IPS DF 4.7 (cell line): ENCODE measurements at regions not wholly inside any gene's neighbourhood (a gene's known extent, or its start where the extent isn't known, plus 50 kb on each side); places are given as distances from the start of the nearest gene placed in this dataset.
A peak's percentile ranks its signal among the peaks of the same experiment; 100 is the strongest.
"Not testable (repeated sequence)": the region's sequence is repeated elsewhere in the genome, so short reads cannot be mapped to it uniquely, and the experiment has no call there.

ENCODE experiments used
- DNase-seq: peaks from one replicate; pipeline ENCODE4 v3.0.0-alpha.2; 2013; ENCODE audit warnings: low spot score; ENCODE audit errors: extremely low read depth

DNA sequence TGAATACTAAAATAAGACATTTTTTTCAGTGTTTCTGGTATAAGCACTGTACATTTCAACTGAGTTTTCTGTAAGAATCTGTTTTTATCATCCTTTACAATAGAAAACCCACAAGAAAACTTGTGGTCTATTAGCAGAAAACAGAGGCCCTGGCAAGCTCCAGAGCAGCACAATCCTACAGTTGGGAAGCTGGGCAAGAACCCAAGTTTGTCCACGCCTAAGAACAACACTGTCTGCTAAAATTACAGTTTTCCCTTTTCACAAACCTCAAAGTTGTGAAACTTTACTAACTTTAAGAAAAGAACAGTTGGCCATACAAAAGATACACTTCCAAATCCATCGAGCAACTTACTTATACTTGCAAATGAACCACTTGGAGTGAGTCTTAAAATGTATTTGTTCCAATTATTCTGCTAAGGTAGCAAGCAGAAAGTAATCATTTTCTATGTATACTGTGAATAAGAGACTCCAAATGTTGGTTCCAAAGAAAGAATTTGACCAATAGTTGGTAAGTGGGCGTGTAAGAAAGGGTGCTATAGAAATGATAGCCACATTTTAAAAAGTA is 982.0 kb upstream of the ARRDC3 start:
- no peak for DNase-seq

DNA sequence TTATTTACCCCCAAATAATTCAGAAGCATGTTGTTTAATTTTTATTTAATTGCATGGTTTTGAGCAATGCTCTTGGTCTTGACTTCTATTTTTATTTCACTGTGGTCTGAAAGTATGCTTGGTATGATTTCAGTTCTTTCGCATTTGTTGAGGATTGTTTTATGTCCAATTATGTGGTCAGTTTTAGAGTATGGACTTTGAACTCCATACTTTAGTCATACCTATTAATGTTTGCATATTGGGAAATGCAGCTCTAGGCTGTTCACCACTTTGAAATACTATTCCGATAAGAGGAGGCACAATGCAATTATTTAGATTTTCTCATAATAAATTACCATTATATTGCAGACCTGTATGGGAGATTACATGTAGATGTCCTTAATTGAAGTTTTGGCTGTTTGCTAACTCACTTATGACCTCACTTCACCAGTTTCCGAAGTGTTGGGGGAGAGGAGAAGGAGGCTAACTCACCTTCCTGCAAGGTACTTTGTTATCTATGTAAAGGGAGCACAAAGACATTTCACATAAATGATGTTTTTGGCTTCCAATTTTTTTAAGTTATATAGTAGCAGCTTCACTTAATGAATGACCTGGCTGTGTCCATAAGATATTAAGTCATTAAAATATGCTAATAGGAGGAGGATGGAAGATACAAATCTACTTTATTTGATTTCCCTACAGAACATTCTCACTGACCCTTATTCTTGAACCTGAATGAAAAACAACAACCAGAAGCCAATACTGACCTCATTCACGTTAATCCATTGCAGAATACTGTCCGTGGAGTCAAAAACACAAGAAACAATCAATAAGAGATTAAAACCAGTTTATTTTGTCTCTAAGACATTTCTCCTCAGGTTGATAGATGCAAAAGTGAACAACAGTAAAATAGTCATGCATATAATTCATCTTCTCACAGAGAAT is 970.3 kb upstream of the ARRDC3 start:
- DNase-seq, result no peak

DNA sequence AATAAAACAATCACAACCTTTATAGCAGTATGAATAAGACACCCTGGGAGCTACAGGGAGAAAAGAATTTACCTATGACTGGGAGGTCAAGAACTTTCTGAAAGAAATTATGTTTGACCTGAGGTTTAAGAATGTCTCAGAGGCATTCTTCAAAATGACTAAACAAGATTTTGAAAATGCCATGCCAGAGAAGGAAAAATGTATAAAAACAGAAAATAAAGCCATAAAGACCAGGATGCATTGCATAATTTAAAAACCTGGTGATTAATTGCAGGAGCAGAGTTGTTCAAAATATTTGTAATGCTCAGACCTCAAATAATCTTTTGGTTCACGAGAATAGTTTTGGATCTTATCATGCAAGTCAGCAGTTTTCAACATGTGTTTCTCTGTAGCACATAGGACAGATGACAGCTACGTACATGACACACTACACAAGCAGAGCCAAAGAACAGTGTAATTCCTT is 954.7 kb upstream of the ARRDC3 start:
- DNase-seq, result no peak

DNA sequence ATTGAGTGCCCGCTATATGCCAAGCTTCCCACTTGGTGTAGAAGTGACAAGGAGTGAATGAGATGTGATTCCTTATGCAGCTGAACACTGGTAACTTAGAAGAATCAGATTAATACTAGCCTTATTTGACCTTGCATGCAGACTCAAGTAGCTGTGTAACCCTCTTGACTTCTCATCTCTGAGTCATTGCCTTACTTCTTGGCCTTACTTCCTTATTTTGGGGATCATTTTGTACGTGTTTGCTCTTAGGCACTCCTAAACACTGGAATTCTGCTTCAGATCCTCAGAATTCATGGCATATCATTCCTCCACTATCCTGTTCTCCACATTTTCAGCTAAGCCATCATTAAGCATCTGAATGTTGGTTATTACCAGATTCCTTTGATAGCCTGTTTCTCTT is 948.9 kb upstream of the ARRDC3 start:
- no peak for DNase-seq

DNA sequence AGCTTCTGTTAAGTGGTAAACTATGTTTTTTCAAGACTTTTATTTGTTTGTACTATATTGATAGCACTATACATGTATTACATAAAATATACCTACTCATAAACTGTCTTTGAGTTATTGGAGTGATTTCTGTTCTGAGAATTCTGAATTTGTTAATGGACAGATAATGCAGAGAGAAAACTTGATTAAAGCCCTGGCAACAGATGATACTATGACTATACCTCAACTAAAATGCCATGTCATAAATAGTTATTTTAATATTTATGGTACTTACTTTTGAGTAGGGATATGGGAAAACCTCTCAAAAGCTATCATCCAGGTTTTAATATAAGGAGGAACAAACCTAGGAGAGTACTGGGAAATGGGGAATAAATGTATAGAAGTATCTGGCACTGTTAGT is 947.2 kb upstream of the ARRDC3 start:
- DNase-seq, result no peak

DNA sequence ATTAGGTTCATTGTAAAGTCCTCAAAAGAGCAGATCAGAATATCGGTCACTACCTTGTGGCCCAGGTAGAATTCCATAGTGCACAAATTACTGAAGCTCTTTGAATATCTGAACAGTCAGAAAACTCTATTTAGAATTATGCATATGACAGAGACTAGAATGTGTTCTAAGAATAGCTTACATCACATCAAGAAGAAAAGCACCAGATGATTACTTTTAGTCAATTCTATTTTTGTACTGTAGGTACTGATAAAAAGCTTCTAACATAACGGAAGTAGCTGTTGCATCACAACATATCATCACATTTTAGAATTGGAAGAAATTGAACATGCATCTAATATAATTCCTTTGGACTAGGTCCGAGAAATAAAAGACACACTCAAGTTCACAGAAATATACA is 946.6 kb upstream of the ARRDC3 start:
- DNase-seq, result no peak

DNA sequence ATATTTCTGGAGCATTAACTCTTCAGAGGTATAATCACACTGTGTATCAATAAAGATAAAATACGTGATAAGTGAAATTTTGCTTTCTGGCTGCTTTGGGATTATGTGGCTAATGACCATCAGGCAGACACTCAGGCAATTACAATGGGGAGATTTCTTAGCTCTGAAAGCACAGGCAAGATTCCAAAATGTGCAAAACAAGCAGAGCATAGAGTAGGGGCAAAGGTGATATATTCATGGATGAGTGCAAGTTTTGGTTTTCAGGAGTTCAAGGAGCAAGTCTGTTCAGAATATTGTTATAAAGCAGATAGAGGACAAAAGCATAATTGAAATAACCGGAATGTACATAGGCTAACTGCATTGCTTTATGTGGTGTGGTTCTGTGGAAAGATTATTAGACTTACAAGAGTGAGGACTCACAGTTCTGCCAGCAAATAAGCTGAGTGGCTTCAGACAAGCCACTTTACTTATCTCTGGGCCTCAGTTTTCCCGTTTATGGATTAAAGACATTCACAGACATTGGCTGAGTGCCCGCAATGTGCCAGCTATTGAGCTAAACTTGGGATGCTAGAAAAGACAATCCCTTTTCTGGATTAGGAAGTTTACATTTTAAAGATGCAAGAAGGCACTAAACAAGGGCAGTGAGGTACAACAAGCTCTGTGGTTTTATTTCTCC is 945.6 kb upstream of the ARRDC3 start:
- DNase-seq, result no peak

DNA sequence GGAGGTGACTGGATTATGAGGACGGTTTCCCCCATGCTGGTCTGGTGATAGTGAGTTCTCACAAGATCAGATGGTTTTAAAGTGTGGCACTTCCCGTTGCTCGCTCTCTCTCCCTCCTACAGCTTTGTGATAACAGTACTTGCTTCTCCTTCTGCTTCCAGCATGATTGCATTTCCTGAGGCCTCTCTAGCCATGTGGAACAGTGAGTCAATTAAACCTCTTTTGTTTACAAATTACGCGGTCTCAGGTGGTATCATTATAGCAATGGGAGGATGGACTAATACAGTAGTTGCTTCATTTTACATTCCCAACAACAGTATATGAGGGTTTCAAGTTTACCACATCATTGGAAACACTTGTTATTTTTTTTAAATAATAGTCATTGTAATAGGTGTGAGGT is 937.3 kb upstream of the ARRDC3 start:
- no peak for DNase-seq

DNA sequence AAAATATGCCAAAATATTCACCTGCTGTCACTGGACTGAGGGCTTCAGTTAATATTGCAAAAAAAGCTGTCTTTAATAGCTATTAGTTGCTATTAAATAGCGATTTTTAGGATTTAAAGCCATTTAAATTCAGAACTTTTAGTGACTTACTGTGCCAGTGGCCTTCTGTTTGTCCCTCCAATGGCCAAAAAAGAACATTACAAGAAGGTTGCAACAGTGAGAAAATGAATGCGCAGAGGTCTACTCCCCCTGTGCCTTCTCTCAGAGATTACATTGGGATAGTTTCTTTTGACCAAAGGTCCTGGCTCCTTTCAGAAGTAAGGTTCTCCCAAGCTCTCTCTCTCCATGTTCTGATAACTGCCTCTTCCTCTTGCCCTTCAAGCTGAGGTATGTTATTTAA is 930.3 kb upstream of the ARRDC3 start:
- no peak for DNase-seq

DNA sequence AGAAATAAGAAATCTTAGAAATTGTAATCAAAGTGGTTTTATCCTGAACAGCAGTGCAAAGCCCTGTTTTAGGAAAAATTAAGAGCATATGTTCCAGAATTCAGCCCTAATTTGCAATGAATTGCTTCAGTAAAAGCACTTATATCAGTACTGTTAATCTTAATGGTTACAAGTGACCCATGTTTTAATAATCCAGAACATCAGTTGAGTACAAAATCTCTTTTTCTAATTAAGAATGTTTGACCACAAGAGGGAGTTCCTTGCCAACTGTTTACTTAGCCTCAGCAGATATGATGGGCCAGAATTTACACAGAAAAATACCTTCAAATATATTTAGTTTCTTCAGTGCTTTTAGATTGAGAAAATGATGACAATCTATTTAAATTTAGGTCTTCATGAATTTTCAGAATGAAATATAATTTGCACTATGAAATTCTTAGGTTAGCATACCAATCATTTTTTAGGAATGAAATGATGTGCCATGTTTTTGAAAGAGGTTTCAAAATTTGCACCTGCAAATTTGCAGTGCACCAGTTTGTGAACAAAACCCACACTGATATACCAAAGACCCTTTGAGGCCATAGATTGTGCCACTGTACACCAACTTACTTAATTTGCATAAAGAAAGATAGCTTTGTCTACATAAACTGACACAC is 926.3 kb upstream of the ARRDC3 start:
- peak; percentile 7 for DNase-seq

DNA sequence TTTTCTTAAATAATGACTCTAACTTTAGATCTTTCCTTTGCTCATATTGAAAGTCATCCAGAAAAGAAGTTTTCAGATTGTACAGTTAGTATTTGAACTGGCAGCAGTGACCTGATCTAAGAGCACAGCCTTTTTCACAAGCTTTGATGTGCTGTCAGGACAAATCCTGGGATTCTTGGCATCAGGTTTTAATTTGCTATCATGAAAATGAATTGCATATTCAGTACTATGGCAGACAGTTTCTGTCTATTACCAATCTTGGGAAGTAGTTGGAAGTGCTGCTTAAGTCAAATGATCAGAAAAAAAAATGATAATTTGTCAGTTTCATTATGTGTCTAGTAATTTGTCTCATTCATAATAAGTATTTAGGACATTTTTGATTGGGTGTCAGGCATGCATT is 925.6 kb upstream of the ARRDC3 start:
- DNase-seq, result no peak

DNA sequence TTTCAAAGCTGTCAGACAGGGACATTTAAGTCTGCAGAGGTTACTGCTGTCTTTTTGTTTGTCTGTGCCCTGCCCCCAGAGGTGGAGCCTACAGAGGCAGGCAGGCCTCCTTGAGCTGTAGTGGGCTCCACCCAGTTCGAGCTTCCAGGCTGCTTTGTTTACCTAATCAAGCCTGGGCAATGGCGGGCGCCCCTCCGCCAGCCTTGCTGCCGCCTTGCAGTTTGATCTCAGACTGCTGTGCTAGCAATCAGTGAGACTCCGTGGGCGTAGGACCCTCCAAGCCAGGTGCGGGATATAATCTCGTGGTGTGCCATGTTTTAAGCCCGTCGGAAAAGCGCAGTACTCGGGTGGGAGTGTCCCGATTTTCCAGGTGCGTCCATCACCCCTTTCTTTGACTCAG is 919.2 kb upstream of the ARRDC3 start:
- DNase-seq, result not testable (repeated sequence)

DNA sequence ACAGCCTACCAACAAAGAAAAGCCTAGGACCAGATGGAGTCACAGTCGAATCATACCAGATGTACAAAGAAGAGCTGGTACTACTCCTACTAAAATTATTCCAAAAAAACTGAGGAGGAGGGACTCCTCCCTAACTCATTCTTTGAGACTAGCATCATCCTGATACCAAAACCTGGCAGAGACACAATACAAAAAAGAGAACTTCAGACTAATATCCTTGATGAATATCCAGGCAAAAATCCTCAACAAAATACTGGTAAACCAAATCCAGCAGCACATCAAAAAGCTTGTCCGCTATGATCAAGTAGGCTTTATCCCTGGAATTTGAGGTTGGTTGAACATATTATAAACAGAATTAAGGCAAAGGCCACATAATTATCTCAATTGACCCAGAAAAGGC is 900.4 kb upstream of the ARRDC3 start:
- DNase-seq, result no peak

DNA sequence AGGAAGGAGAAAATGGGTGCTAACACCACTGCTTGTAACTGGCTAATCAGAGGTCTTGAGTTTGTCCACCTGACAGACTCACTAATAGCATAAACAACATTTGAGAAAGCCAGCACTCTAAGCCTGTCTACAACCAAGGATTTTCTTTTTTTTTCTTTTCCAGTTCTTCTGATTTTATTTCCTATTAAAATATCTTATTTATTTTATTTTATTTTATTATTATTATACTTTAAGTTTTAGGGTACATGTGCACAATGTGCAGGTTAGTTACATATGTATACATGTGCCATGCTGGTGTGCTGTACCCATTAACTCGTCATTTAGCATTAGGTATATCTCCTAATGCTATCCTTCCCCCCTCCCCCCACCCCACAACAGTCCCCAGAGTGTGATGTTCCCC is 888.6 kb upstream of the ARRDC3 start:
- not testable (repeated sequence) for DNase-seq

DNA sequence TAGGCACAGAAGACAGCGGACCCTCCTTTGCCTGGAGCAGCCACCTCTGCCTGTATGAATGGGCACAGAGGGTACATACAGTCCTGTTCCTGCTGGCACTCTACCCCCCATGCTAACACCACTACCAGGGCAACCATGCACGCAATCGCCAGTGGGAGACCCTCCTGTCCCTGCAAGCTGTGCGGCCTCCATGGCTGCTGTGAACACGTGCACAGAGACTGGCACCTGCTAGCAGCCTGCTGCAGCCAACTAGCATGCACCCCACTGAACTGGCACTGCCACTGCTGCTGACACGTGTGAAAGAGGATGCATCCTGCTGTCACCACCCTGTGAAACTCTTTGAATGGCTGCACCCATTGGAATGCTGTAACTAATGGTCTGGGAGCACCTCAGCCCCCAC is 885.2 kb upstream of the ARRDC3 start:
- no peak for DNase-seq

DNA sequence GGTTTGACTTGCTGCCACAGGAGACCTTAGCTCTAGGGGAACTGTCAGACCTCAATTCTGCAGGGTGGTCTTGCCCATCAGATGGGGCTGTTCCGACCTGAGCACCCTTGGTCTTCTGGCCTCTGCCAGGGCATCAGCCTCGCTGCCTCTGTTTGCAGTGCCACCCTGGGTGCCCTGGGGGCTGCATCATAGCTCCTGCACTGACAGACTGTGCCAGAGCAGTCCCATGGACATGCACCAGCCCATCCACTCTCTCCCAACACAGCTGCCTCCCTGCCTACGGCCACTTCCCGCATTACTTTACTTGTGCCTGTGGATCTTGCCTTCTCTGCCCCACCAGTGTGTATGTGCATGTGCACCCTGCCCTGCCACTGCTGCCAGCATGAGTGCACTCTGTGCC is 884.7 kb upstream of the ARRDC3 start:
- no peak for DNase-seq

DNA sequence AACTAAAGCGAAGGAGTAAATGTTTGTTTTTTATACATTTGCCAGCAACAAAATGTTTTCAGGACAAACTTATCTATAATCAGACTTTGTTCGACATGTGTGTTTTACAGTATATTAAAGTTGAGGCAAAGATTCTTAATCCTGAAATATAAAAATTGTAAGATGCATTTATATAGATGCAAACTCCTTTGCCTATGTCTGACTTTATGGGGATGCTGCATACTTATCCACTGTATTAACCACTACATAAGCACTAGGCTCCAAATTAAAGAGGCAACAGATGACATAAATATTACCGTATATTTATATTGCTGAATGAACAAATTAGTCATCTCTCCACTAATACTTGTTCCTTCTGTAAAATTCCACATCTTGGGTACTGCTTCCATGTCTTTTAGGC is 882.7 kb upstream of the ARRDC3 start:
- DNase-seq, result no peak

DNA sequence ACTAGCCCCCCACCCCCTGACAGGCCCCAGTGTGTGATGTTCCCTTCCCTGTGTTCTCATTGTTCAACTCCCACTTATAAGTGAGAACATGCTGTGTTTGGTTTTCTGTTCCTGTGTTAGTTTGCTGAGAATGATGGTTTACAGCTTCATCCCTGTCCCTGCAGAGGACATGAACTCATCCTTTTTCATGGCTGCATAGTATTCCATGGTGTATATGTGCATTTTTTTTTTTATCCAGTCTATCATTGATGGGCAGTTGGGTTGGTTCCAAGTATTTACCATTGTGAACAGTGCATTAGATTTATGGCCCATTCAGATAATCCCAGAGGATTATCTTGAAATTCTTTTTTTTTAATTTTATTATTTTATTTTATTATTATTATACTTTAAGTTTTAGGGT is 872.5 kb upstream of the ARRDC3 start:
- DNase-seq, result not testable (repeated sequence)

DNA sequence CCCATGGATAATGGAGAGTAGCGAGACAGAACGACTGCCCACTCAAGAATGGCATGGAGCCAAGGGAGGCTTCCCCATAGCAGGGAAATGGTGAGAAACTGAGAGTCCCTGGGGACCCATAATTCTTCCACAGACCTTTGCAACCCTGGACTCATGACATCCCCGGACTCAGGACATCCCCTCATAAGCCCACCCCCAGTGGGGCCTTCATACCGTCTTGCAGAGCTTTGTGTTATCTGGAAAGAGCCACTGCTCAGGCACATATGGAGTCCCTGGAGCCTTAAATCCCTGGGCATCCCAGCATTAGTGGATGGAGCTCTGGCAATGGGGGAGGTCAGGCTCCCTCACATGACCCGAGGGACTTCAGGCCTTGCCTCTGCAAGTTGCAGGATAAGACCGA is 865.4 kb upstream of the ARRDC3 start:
- DNase-seq, result no peak

DNA sequence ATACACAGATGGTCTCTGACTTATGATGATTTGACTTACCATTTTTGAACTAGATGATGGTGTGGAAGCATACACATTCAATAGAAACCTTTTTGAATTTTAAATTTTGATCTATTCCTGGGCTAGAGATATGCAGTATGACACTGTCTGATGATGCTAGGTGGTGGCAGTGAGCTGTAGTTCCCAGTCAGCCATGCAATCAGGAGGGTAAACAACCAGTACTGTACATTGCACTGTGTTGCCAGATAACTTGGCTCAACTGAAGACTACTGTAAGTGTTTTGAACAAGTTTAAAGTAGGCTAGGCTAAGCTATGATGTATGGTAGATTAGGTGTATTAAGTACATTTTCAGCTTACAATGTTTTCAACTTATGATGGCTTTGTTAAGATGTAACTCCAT is 859.1 kb upstream of the ARRDC3 start:
- no peak for DNase-seq

DNA sequence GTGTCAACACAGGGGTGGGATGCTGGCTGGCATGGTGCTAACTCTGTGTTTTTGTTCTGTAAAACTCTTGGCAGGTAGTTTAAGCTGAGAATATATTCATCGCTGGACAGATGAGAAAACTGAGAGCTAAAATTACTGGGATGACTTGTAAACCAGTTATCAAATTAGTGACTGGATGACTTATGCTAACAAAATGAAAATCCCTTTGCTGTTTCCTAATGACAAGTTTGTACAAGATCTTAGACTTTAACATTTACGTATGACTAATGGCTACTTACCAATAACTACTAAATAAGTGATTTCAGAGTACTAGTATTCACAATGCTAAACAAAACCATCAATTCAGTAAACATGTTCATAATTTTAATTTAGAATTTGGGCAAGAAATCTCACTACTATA is 854.8 kb upstream of the ARRDC3 start:
- DNase-seq, result no peak

DNA sequence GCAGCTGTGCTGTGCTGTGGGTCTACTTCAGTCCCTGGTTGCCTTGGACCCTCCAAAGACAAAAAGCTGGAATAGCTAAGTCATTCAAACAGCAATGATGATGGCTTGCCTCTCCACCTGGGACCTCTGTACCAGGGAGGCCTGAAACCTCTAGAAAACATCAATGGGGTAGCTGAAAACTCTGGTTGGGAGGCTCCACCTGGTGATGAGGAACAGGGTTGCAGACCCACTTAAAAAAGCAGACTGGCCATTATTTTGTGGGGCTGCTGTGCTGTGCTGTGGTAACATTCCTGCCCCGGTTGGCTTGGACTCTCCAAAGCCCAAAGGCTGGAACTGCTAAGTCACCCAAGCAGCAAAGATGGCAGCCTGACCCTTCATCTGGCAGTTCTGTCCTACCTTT is 839.3 kb upstream of the ARRDC3 start:
- no peak for DNase-seq
